OCI-LY3 (cell line): ENCODE measurements at regions not wholly inside any gene's neighbourhood (a gene's known extent, or its start where the extent isn't known, plus 50 kb on each side); places are given as distances from the start of the nearest gene placed in this dataset.

Experiments
- H2AFZ ChIP-seq: fragments of 200-600, 300-600 bp; shearing (Covaris generic); 2 replicates; pipeline ENCODE4 v1.6.0; 2014; ENCODE audit warnings: antibody characterized with exemption, low read depth, low read length
- H3K27ac ChIP-seq: fragments of 200-600, 300-600 bp; sonication (generic); 2 replicates; pipeline ENCODE4 v1.5.1; 2014; ENCODE audit warnings: mild to moderate bottlenecking, low read length, moderate library complexity, mixed read lengths
- H3K27me3 ChIP-seq: fragments of 200-600, 300-600 bp; sonication (generic); 2 replicates; pipeline ENCODE4 v1.6.1; 2014; ENCODE audit warnings: low read depth, low read length, mixed read lengths
- H3K36me3 ChIP-seq: fragments of 200-600, 300-600 bp; sonication (generic); replicated peaks from 2 replicates; pipeline ENCODE3; 2014; ENCODE audit warnings: low read depth, low read length, mixed read lengths
- H3K4me1 ChIP-seq: fragments of 300-600, 200-600 bp; sonication (generic); 2 replicates; pipeline ENCODE4 v1.6.1; 2014; ENCODE audit warnings: low read length, mixed read lengths
- H3K4me2 ChIP-seq: fragments of 200-600, 300-600 bp; sonication (generic); 2 replicates; pipeline ENCODE4 v1.6.1; 2014; ENCODE audit warnings: low read length, mixed read lengths
- H3K4me3 ChIP-seq: fragments of 300-600, 200-600 bp; sonication (generic); 2 replicates; pipeline ENCODE4 v1.5.1; 2014; ENCODE audit warnings: antibody characterized with exemption, mild to moderate bottlenecking, low read length, moderate library complexity
- H3K79me2 ChIP-seq: fragments of 300-600, 200-600 bp; shearing (Covaris generic); 2 replicates; pipeline ENCODE4 v1.6.1; 2014; ENCODE audit warnings: mild to moderate bottlenecking, low read length, mixed read lengths
- H3K9ac ChIP-seq: fragments of 300-600, 200-600 bp; shearing (Covaris generic); 2 replicates; pipeline ENCODE4 v1.6.0; 2014; ENCODE audit warnings: mild to moderate bottlenecking, low read length, moderate library complexity
- H3K9me3 ChIP-seq: fragments of 200-600, 300-600 bp; shearing (Covaris generic); 2 replicates; pipeline ENCODE4 v1.6.1; 2014; ENCODE audit warnings: low read length, mixed read lengths; ENCODE audit not compliant: insufficient read depth
- H4K20me1 ChIP-seq: fragments of 200-600, 300-600 bp; sonication (generic); 2 replicates; pipeline ENCODE4 v1.6.1; 2016; ENCODE audit warnings: low read length, mixed read lengths; ENCODE audit not compliant: insufficient read depth
- EZH2phosphoT487 ChIP-seq: fragments of 200-600 bp; shearing (Covaris generic); IDR thresholded peaks from 2 replicates; pipeline ENCODE4 v1.6.1; 2018; ENCODE audit warnings: antibody characterized with exemption, mixed run types, low read depth
- TF ChIP-seq, protein P1 (sequence below): fragments of 200-600, 300-600 bp; sonication (generic); IDR thresholded peaks from 2 replicates; pipeline ENCODE4 v1.5.1; 2014; ENCODE audit warnings: antibody characterized with exemption, low read length, low read depth

DNA sequence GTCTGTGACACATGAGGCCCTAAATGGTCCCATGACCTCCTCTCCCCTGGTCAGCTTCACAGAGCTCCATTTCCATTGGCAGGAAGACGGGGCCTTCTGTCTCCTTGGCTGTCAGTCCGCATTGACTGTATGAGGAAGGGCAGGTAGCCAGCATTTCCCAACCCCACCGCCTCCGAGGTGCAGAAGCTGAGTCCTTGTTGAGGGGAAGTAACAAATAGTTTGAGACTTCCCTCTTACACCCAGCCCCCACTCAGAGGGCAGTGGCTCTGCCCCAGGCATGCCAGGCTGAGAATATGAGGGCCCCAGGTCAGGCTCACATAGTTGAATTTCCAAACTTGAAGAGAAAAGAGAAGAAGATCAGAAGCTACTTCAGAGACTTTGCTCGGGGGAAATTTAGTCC lies 611.1 kb downstream of the BRD1 start:
- Histone ChIP-seq H3K27ac (no peak overlapping the region), H3K27me3 (no peaks in the 10 kb centered on the region), H3K9ac (no peak overlapping the region), H3K4me1 (no peaks in the 10 kb centered on the region), H3K79me2 (no peaks in the 10 kb centered on the region), H3K9me3 (no peaks in the 10 kb centered on the region), H3K4me2 (no peak overlapping the region), H3K36me3 (no peaks in the 10 kb centered on the region), H2AFZ (no peak overlapping the region), H3K4me3 (no peak overlapping the region), H4K20me1 (no peaks in the 10 kb centered on the region)
- no peak for TF ChIP-seq EZH2phosphoT487
- TF ChIP-seq, protein P1, sequence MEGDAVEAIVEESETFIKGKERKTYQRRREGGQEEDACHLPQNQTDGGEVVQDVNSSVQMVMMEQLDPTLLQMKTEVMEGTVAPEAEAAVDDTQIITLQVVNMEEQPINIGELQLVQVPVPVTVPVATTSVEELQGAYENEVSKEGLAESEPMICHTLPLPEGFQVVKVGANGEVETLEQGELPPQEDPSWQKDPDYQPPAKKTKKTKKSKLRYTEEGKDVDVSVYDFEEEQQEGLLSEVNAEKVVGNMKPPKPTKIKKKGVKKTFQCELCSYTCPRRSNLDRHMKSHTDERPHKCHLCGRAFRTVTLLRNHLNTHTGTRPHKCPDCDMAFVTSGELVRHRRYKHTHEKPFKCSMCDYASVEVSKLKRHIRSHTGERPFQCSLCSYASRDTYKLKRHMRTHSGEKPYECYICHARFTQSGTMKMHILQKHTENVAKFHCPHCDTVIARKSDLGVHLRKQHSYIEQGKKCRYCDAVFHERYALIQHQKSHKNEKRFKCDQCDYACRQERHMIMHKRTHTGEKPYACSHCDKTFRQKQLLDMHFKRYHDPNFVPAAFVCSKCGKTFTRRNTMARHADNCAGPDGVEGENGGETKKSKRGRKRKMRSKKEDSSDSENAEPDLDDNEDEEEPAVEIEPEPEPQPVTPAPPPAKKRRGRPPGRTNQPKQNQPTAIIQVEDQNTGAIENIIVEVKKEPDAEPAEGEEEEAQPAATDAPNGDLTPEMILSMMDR, result no peak

- no peak overlapping the region for H3K27ac ChIP-seq
- H3K9ac ChIP-seq, result no peak overlapping the region
- no peaks in the 10 kb centered on the region for H3K9me3 ChIP-seq
- no peaks in the 10 kb centered on the region for H3K79me2 ChIP-seq
- H3K36me3 ChIP-seq, result no peaks in the 10 kb centered on the region
- H3K4me2 ChIP-seq, result no peak overlapping the region
- no peaks in the 10 kb centered on the region for H3K27me3 ChIP-seq
- no peak overlapping the region for H2AFZ ChIP-seq
- no peak for TF ChIP-seq EZH2phosphoT487
- TF ChIP-seq, protein P1, result no peak
- H3K4me1 ChIP-seq, result no peaks in the 10 kb centered on the region
- H4K20me1 ChIP-seq, result no peaks in the 10 kb centered on the region
- H3K4me3 ChIP-seq, result no peak overlapping the region
These were observed 611.8 kb downstream of the BRD1 start for GRCh38 chr22:49215840-49216239.

GRCh38 chr22:49214976-49215375 lies 612.7 kb downstream of the BRD1 start:
- TF ChIP-seq EZH2phosphoT487, result no peak
- TF ChIP-seq, protein P1, result no peak
- Histone ChIP-seq H3K4me3 (no peak overlapping the region), H3K27me3 (no peaks in the 10 kb centered on the region), H2AFZ (no peak overlapping the region), H3K4me2 (no peak overlapping the region), H3K36me3 (no peaks in the 10 kb centered on the region), H3K79me2 (no peaks in the 10 kb centered on the region), H3K9me3 (no peaks in the 10 kb centered on the region), H3K9ac (no peak overlapping the region), H3K4me1 (no peaks in the 10 kb centered on the region), H4K20me1 (no peaks in the 10 kb centered on the region), H3K27ac (no peak overlapping the region)

- Histone ChIP-seq H3K27me3 (no peaks in the 10 kb centered on the region), H3K9ac (no peak overlapping the region), H3K27ac (no peak overlapping the region), H3K79me2 (no peaks in the 10 kb centered on the region), H4K20me1 (no peaks in the 10 kb centered on the region), H3K4me3 (no peak overlapping the region), H3K4me2 (no peak overlapping the region), H2AFZ (no peak overlapping the region), H3K36me3 (no peaks in the 10 kb centered on the region), H3K4me1 (no peaks in the 10 kb centered on the region), H3K9me3 (no peaks in the 10 kb centered on the region)
- no peak for TF ChIP-seq EZH2phosphoT487
- TF ChIP-seq, protein P1, result no peak
These were observed 613.8 kb downstream of the BRD1 start for GRCh38 chr22:49213731-49214352.
